BLaER1 (cell line): ENCODE measurements at regions not wholly inside any gene's neighbourhood (a gene's known extent, or its start where the extent isn't known, plus 50 kb on each side); places are given as distances from the start of the nearest gene placed in this dataset.

Source experiments
- H3K27ac ChIP-seq: shearing (Covaris generic); formaldehyde crosslinking; 2 replicates; pipeline ENCODE4 v1.8.1; 2022
- H3K27me3 ChIP-seq: shearing (Covaris generic); formaldehyde crosslinking; 2 replicates; pipeline ENCODE4 v1.8.1; 2022
- H3K36me3 ChIP-seq: shearing (Covaris generic); formaldehyde crosslinking; 2 replicates; pipeline ENCODE4 v1.8.1; 2022
- H3K4me1 ChIP-seq: shearing (Covaris generic); formaldehyde crosslinking; 2 replicates; pipeline ENCODE4 v1.8.1; 2022
- H3K4me2 ChIP-seq: shearing (Covaris generic); formaldehyde crosslinking; 2 replicates; pipeline ENCODE4 v1.8.1; 2022
- H3K4me3 ChIP-seq: shearing (Covaris generic); formaldehyde crosslinking; 2 replicates; pipeline ENCODE4 v1.8.1; 2022
- H3K9ac ChIP-seq: shearing (Covaris generic); formaldehyde crosslinking; 2 replicates; pipeline ENCODE4 v1.8.1; 2022
- H3K9me3 ChIP-seq: shearing (Covaris generic); formaldehyde crosslinking; 2 replicates; pipeline ENCODE4 v1.8.1; 2022
- H4K20me1 ChIP-seq: shearing (Covaris generic); formaldehyde crosslinking; 2 replicates; pipeline ENCODE4 v1.8.1; 2022
- Cebpa-rat ChIP-seq: shearing (Covaris generic); IDR thresholded peaks from 2 replicates; pipeline ENCODE4 v1.8.1; 2022

GRCh38 chr17:77540531-77540930, 399.8 kb downstream of the SEC14L1 start:
- no peaks in the 10 kb centered on the region for H3K36me3 ChIP-seq
- 0 out of 2 replicates have a peak overlapping the region, but pooled peaks have one; percentile 63 for H3K9ac ChIP-seq
- H4K20me1 ChIP-seq = no peaks in the 10 kb centered on the region
- no peak overlapping the region for H3K27ac ChIP-seq
- no peaks in the 10 kb centered on the region for H3K27me3 ChIP-seq
- peaks cover 45% of the 10 kb centered on the region for H3K4me1 ChIP-seq
- H3K4me2 ChIP-seq = peak overlapping the region; percentile 76
- TF ChIP-seq Cebpa-rat = no peak
- no peaks in the 10 kb centered on the region for H3K9me3 ChIP-seq
- no peak overlapping the region for H3K4me3 ChIP-seq

GRCh38 chr17:77540975-77541374, 400.2 kb downstream of the SEC14L1 start:
- Histone ChIP-seq H3K4me2 (peak overlapping the region; percentile 76), H3K4me1 (peaks cover 47% of the 10 kb centered on the region), H3K9ac (peak overlapping the region; percentile 63; the same call in 1 of the 2 replicates), H3K27ac (peak overlapping the region; percentile 61), H3K9me3 (no peaks in the 10 kb centered on the region), H4K20me1 (no peaks in the 10 kb centered on the region), H3K4me3 (no peak overlapping the region), H3K36me3 (no peaks in the 10 kb centered on the region), H3K27me3 (no peaks in the 10 kb centered on the region)
- TF ChIP-seq Cebpa-rat = no peak

- Histone ChIP-seq H3K4me3 (no peak overlapping the region), H3K36me3 (no peaks in the 10 kb centered on the region), H3K9ac (no peak overlapping the region), H4K20me1 (no peaks in the 10 kb centered on the region), H3K27me3 (no peaks in the 10 kb centered on the region), H3K4me2 (peak overlapping the region; percentile 76), H3K4me1 (peaks cover 58% of the 10 kb centered on the region), H3K27ac (no peak overlapping the region), H3K9me3 (no peaks in the 10 kb centered on the region)
- no peak for TF ChIP-seq Cebpa-rat
Measured at GRCh38 chr17:77542011-77542410, 401.2 kb downstream of the SEC14L1 start.

- no peaks in the 10 kb centered on the region for H3K36me3 ChIP-seq
- no peak overlapping the region for H3K9ac ChIP-seq
- H3K4me3 ChIP-seq = no peak overlapping the region
- H3K27me3 ChIP-seq = no peaks in the 10 kb centered on the region
- peaks cover 66% of the 10 kb centered on the region for H3K4me1 ChIP-seq
- no peak overlapping the region for H3K27ac ChIP-seq
- no peaks in the 10 kb centered on the region for H3K9me3 ChIP-seq
- no peaks in the 10 kb centered on the region for H4K20me1 ChIP-seq
- no peak for TF ChIP-seq Cebpa-rat
- peak overlapping the region; percentile 76 for H3K4me2 ChIP-seq
Measured at GRCh38 chr17:77542551-77543490, 402.1 kb downstream of the SEC14L1 start.

- TF ChIP-seq Cebpa-rat = no peak
- H3K4me1 ChIP-seq = peaks cover 76% of the 10 kb centered on the region
- H3K4me3 ChIP-seq = no peak overlapping the region
- no peak overlapping the region for H3K27ac ChIP-seq
- no peak overlapping the region for H3K9ac ChIP-seq
- no peaks in the 10 kb centered on the region for H4K20me1 ChIP-seq
- no peaks in the 10 kb centered on the region for H3K9me3 ChIP-seq
- H3K36me3 ChIP-seq = no peaks in the 10 kb centered on the region
- H3K27me3 ChIP-seq = no peaks in the 10 kb centered on the region
- no peak overlapping the region for H3K4me2 ChIP-seq
Measured at GRCh38 chr17:77543801-77544200, 403.0 kb downstream of the SEC14L1 start.

- no peak overlapping the region for H3K27ac ChIP-seq
- H3K4me1 ChIP-seq = peaks cover 83% of the 10 kb centered on the region
- no peak overlapping the region for H3K4me3 ChIP-seq
- no peak overlapping the region for H3K9ac ChIP-seq
- no peaks in the 10 kb centered on the region for H3K27me3 ChIP-seq
- no peaks in the 10 kb centered on the region for H3K9me3 ChIP-seq
- no peak for TF ChIP-seq Cebpa-rat
- no peaks in the 10 kb centered on the region for H4K20me1 ChIP-seq
- H3K36me3 ChIP-seq = no peaks in the 10 kb centered on the region
- no peak overlapping the region for H3K4me2 ChIP-seq
Measured at GRCh38 chr17:77544347-77545110, 403.8 kb downstream of the SEC14L1 start.

GRCh38 chr17:77546772-77547241, 406.0 kb downstream of the SEC14L1 start:
- peak overlapping the region; percentile 73 for H3K9ac ChIP-seq
- peak overlapping the region; percentile 81 for H3K4me2 ChIP-seq
- no peaks in the 10 kb centered on the region for H3K9me3 ChIP-seq
- H3K4me1 ChIP-seq = peaks cover 73% of the 10 kb centered on the region
- TF ChIP-seq Cebpa-rat = no peak
- H3K27ac ChIP-seq = peak overlapping the region; percentile 65
- H3K4me3 ChIP-seq = peak overlapping the region; percentile 59
- H3K27me3 ChIP-seq = no peaks in the 10 kb centered on the region
- no peaks in the 10 kb centered on the region for H3K36me3 ChIP-seq
- no peaks in the 10 kb centered on the region for H4K20me1 ChIP-seq

- no peaks in the 10 kb centered on the region for H4K20me1 ChIP-seq
- H3K4me1 ChIP-seq = peaks cover 77% of the 10 kb centered on the region
- no peak for TF ChIP-seq Cebpa-rat
- H3K27me3 ChIP-seq = no peaks in the 10 kb centered on the region
- H3K9me3 ChIP-seq = no peaks in the 10 kb centered on the region
- H3K36me3 ChIP-seq = 0 out of 2 replicates have a peak, but pooled peaks cover 5% of the 10 kb centered on the region
- H3K4me2 ChIP-seq = peak overlapping the region; percentile 81
- H3K4me3 ChIP-seq = no peak overlapping the region
- H3K9ac ChIP-seq = no peak overlapping the region
- H3K27ac ChIP-seq = no peak overlapping the region
Measured at GRCh38 chr17:77548967-77549366, 408.2 kb downstream of the SEC14L1 start.

- Histone ChIP-seq H3K27ac (0 out of 2 replicates have a peak overlapping the region, but pooled peaks have one; percentile 8), H3K9ac (no peak overlapping the region), H3K4me1 (peaks cover 80% of the 10 kb centered on the region), H3K4me3 (no peak overlapping the region), H3K4me2 (peak overlapping the region; percentile 81), H3K27me3 (no peaks in the 10 kb centered on the region), H4K20me1 (no peaks in the 10 kb centered on the region), H3K36me3 (0 out of 2 replicates have a peak, but pooled peaks cover 5% of the 10 kb centered on the region), H3K9me3 (no peaks in the 10 kb centered on the region)
- no peak for TF ChIP-seq Cebpa-rat
Measured at GRCh38 chr17:77549726-77550366, 408.7 kb upstream of the TNRC6C start.
